Fibroblast of mammary gland (primary cell): ENCODE measurements at regions not wholly inside any gene's neighbourhood (a gene's known extent, or its start where the extent isn't known, plus 50 kb on each side); places are given as distances from the start of the nearest gene placed in this dataset.

ENCODE experiments used
- DNase-seq: peaks from one replicate; pipeline ENCODE4 v3.0.0-alpha.2; 2010; ENCODE audit warnings: low read depth
- H3K4me3 ChIP-seq: 2 replicates; pipeline ENCODE4 v1.5.1; 2011; ENCODE audit warnings: low read depth, mild to moderate bottlenecking, low read length, moderate library complexity; ENCODE audit not compliant: control insufficient read depth
- TF ChIP-seq, protein P1 (sequence below): conservative IDR thresholded peaks from 2 replicates; pipeline ENCODE4 v1.5.1; 2011; ENCODE audit warnings: low read depth, low read length, inconsistent platforms; ENCODE audit not compliant: control insufficient read depth, insufficient read depth

DNA sequence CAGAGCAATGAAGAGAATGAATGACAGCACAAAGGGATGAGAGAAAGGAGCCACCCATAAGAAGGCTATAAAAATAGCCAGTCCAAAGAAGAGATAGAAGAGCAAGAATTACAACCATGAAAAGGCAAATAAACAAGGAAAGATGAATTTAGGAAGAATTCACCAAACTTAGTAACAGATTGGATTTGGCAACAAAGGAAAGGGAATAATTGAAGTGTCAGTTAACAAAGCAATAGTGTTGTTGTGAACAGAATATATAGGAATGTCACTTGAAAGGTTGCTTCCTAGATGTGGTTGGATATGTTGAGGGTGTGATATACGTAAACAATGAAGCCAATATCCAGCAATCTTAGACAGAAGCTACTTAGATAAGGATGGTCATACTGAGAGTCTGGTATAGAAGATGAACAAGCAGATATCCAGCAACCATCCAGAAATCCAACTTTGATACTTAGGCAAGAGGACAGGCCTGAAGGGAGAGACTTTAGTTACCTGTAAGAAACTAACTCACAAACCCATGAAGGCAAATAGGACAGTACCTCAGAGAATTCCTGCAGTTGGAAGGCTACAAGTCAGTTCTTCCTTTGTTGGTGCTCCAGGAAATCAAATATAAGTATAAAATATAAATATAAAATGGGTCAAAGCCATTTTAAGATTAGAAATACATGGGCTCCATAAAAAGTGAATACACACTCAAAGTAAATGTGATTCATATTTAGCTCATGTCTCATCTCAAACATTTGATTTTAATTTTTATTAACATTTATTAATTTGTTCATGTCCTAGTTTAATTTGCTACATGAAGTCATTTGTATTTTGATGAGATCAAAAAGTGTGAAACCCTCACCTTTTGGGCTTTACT, 106.5 kb downstream of the HFE start:
- no peak for DNase-seq
- TF ChIP-seq, protein P1, sequence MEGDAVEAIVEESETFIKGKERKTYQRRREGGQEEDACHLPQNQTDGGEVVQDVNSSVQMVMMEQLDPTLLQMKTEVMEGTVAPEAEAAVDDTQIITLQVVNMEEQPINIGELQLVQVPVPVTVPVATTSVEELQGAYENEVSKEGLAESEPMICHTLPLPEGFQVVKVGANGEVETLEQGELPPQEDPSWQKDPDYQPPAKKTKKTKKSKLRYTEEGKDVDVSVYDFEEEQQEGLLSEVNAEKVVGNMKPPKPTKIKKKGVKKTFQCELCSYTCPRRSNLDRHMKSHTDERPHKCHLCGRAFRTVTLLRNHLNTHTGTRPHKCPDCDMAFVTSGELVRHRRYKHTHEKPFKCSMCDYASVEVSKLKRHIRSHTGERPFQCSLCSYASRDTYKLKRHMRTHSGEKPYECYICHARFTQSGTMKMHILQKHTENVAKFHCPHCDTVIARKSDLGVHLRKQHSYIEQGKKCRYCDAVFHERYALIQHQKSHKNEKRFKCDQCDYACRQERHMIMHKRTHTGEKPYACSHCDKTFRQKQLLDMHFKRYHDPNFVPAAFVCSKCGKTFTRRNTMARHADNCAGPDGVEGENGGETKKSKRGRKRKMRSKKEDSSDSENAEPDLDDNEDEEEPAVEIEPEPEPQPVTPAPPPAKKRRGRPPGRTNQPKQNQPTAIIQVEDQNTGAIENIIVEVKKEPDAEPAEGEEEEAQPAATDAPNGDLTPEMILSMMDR, result no peak
- H3K4me3 ChIP-seq, result no peak overlapping the region

DNA sequence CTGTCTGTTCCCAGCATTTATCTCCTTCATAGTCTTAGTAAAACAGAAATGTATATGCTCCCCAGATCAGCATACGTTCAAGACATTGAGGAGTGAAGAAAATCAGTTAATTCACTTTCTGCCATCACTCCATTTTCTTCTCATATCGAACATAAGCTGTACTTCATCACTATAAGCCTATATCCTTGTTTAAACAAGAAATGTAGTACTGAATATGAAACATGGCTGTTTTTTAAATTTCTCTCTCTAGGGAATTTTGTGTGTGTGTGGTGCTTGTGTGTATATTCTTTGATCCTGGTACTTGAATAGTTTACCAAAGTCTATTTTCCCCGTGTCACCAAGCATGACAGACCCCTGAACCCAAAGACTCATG, 107.1 kb downstream of the HFE start:
- TF ChIP-seq, protein P1, result no peak
- no peak overlapping the region for H3K4me3 ChIP-seq
- DNase-seq, result no peak

DNA sequence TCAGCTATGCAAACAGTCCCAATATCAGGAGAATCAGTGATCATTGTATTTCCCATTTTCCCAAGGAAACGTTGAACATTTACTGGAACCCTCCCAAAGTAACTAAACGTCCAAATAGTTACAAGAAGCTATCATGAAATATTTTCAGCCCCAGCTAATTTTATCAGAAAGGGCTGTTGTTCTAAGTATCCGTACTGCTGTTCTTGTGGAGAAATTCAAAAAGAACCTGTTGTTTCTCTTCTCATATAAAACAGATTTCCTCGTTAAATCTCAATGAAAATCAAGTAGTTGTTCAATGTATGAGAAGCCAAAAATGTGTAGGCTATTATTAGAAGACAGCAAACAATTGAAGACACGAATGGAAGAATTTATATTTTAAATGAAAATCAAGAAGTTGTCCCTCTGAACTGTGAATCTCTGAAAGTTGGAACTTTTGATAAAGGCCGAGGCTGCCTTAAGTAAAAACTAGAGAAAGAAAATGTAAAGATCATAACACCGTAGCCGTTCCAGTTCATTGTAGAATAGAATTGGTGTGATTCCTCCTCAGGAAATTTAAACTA, 107.7 kb downstream of the HFE start:
- DNase-seq, result no peak
- H3K4me3 ChIP-seq, result peak overlapping the region; percentile 81
- TF ChIP-seq, protein P1, result no peak

DNA sequence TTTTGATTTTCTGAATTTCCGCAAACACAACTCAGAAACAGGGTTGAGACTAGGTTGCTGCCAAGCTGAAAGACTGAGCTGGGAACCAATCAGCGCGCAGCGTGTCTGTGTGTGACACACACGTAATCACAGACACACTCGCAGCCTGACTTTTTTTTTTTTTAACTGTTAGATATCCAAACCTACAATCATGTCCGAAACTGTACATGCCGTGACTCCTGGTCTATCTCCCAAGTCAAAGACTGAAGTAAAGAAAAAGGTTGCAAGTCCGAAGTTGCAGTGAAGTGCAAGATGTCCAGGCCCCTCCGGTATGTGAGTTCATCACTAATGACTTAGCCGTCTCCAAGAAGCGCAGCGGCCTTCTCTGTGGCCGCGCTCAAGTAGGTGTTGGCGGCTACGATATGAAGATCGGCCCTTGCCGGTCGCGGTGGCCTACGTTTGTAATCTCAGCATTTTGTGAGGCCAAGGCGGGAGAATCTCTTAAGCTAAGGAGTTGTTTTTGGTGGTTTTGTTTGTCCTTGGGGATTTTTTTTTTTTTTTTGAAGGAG, 108.2 kb downstream of the HFE start:
- peak; percentile 92 for DNase-seq
- peak overlapping the region; percentile 81 for H3K4me3 ChIP-seq
- TF ChIP-seq, protein P1, result no peak

DNA sequence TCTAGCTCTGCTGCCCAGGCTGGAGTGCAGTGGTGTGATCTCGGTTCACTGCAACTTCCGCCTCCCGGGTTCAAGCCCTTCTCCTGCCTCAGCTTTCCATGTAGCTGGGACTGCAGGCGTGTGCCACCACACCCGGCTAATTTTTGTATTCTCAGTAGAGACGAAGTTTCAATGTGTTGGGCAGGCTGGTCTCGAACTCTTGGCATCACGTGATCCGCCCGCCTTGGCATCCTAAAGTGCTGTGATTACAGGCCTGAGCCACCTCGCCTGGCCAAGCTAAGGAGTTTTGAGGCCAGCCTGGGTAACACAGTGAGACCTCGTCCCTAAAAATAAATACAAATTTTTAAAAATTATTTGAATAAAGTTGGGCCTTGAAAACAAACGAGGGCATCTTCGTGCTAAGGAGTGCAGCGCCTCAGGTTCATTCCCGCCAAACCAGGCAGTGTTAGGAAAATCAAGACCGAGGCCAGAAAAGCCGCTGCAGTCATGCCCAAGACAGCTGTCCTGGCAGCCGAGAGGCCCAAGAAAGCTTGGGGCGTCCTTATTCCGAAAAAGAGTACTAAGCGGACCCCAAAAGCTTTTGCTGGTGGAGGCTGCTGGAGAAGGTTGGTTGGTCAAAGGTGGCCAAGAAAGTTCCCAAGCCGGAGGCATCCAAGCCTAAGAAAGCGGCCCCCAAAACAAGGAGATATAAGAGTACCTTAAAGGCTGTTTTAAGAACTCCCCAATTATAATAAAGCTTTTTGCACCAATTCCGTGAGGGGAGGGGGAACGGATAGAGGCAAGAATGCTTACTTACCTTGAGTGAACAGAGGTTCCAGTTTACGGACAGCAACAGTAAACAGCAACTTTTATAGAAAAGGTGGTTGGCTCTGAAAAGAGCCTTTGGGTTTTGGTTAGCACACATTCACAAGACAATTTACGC, 109.0 kb downstream of the HFE start:
- no peak for DNase-seq
- H3K4me3 ChIP-seq, result peak overlapping the region; percentile 81
- TF ChIP-seq, protein P1, result no peak
